WERI-Rb-1 (cell line): ENCODE measurements at regions not wholly inside any gene's neighbourhood (a gene's known extent, or its start where the extent isn't known, plus 50 kb on each side); places are given as distances from the start of the nearest gene placed in this dataset.

Experiments used
- DNase-seq: peaks from one replicate; pipeline ENCODE4 v3.0.0-alpha.2; 2020
- H3K27ac ChIP-seq: fragments of 250-450 bp; sonication (Bioruptor Pico); 2 replicates; pipeline ENCODE4 v1.5.1; 2020; ENCODE audit warnings: mild to moderate bottlenecking, moderate library complexity
- H3K27me3 ChIP-seq: fragments of 250-450 bp; sonication (Bioruptor Pico); 2 replicates; pipeline ENCODE4 v1.5.1; 2021; ENCODE audit warnings: mild to moderate bottlenecking, low read depth, moderate library complexity; ENCODE audit not compliant: insufficient read depth, severe bottlenecking
- H3K36me3 ChIP-seq: fragments of 250-450 bp; sonication (Bioruptor Pico); 2 replicates; pipeline ENCODE4 v1.5.1; 2020; ENCODE audit warnings: mild to moderate bottlenecking, moderate library complexity
- H3K4me3 ChIP-seq: 2 replicates; pipeline ENCODE4 v1.5.1; 2011; ENCODE audit warnings: low read depth, mild to moderate bottlenecking, control low read depth, low read length
- H3K9me3 ChIP-seq: fragments of 250-450 bp; sonication (Bioruptor Pico); 2 replicates; pipeline ENCODE4 v1.5.1; 2021; ENCODE audit warnings: mild to moderate bottlenecking, moderate library complexity; ENCODE audit not compliant: severe bottlenecking
- TF ChIP-seq, protein P1 (sequence below): IDR thresholded peaks from 2 replicates; pipeline ENCODE4 v1.5.1; 2011; ENCODE audit warnings: low read depth, mild to moderate bottlenecking, control low read depth, inconsistent platforms, low read length

- no peak for DNase-seq
- Histone ChIP-seq H3K27me3 (no peaks in the 10 kb centered on the region), H3K4me3 (no peak overlapping the region), H3K9me3 (no peaks in the 10 kb centered on the region), H3K27ac (no peak overlapping the region), H3K36me3 (no peaks in the 10 kb centered on the region)
- TF ChIP-seq, protein P1, sequence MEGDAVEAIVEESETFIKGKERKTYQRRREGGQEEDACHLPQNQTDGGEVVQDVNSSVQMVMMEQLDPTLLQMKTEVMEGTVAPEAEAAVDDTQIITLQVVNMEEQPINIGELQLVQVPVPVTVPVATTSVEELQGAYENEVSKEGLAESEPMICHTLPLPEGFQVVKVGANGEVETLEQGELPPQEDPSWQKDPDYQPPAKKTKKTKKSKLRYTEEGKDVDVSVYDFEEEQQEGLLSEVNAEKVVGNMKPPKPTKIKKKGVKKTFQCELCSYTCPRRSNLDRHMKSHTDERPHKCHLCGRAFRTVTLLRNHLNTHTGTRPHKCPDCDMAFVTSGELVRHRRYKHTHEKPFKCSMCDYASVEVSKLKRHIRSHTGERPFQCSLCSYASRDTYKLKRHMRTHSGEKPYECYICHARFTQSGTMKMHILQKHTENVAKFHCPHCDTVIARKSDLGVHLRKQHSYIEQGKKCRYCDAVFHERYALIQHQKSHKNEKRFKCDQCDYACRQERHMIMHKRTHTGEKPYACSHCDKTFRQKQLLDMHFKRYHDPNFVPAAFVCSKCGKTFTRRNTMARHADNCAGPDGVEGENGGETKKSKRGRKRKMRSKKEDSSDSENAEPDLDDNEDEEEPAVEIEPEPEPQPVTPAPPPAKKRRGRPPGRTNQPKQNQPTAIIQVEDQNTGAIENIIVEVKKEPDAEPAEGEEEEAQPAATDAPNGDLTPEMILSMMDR = no peak
Measured at GRCh38 chr12:46450279-46450748, 77.7 kb upstream of the SLC38A2 start.

DNA sequence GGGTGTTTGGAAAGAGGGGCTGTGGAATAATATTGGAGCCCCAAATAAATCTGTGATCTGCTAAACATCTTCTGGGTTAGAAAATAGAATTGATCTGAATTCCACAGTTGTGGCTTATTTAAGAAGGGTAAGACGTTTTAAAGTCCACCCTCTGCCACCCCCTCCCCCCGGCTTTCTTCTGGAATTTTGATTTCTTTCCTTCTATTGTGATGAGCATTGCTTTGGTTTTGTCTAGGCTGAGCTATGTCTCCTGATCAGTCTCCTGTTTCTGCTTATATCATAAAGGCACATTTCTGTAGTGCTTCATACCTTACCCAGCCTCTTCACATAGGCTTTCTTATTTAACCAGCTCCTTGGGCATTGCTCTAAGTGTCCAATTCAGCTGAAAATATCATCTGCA lies 77.3 kb upstream of the SLC38A2 start:
- TF ChIP-seq, protein P1 = no peak
- Histone ChIP-seq H3K36me3 (no peaks in the 10 kb centered on the region), H3K4me3 (no peak overlapping the region), H3K27ac (no peak overlapping the region), H3K27me3 (no peaks in the 10 kb centered on the region), H3K9me3 (no peaks in the 10 kb centered on the region)
- DNase-seq = no peak

- no peaks in the 10 kb centered on the region for H3K9me3 ChIP-seq
- no peak overlapping the region for H3K4me3 ChIP-seq
- no peaks in the 10 kb centered on the region for H3K36me3 ChIP-seq
- no peak overlapping the region for H3K27ac ChIP-seq
- TF ChIP-seq, protein P1 = no peak
- DNase-seq = no peak
- no peaks in the 10 kb centered on the region for H3K27me3 ChIP-seq
Measured at GRCh38 chr12:46449316-46449715, 76.7 kb upstream of the SLC38A2 start.

DNA sequence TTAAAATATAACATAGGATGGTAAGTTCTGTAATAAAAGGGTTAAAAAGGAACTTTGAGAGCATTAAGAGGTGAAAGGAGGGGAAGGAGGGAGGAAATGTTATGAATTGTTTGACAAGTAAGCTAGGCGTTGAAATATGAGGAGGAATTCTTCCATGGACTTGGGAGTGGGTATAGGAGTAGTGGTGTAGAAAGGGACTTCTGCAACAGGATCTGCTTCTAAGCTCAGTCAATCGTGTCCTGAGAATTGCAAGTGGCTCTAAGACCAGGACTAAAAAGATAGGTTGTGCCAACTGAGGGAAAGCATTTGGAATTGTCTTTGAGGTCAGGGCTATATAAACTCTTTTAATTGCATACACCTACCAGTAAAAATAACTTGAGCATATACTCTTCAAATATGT lies 74.1 kb upstream of the SLC38A2 start:
- no peak overlapping the region for H3K27ac ChIP-seq
- TF ChIP-seq, protein P1 = no peak
- no peaks in the 10 kb centered on the region for H3K27me3 ChIP-seq
- no peak for DNase-seq
- no peaks in the 10 kb centered on the region for H3K9me3 ChIP-seq
- no peaks in the 10 kb centered on the region for H3K36me3 ChIP-seq
- no peak overlapping the region for H3K4me3 ChIP-seq

GRCh38 chr12:46445551-46446235 lies 73.1 kb upstream of the SLC38A2 start:
- Histone ChIP-seq H3K27ac (no peak overlapping the region), H3K27me3 (no peaks in the 10 kb centered on the region), H3K4me3 (no peak overlapping the region), H3K9me3 (no peaks in the 10 kb centered on the region), H3K36me3 (no peaks in the 10 kb centered on the region)
- no peak for DNase-seq
- TF ChIP-seq, protein P1 = no peak

DNA sequence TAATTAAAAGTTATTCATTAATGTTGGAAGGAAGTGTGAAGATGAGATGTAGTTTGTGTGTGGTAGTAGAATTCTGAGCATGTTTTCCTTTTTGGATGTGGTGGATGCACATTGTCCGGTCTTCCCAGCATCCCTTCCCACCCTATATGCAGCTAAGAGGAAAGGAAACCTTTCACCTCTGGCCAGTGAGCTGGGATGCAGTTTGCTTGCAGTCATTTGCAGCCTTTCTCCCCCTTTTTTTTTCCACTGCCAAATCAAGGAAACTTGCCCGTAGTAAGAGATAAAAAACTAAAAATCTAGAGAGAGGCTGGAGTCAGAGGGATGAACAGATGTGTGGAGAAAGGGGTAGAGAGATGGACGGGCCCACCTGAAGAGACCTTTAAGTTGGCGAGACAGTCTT lies 72.5 kb upstream of the SLC38A2 start:
- no peaks in the 10 kb centered on the region for H3K9me3 ChIP-seq
- H3K27me3 ChIP-seq = no peaks in the 10 kb centered on the region
- H3K36me3 ChIP-seq = no peaks in the 10 kb centered on the region
- no peak overlapping the region for H3K4me3 ChIP-seq
- no peak for DNase-seq
- H3K27ac ChIP-seq = no peak overlapping the region
- TF ChIP-seq, protein P1 = no peak
